PC-3 (cell line): ENCODE measurements at regions not wholly inside any gene's neighbourhood (a gene's known extent, or its start where the extent isn't known, plus 50 kb on each side); places are given as distances from the start of the nearest gene placed in this dataset.

Source experiments
- ATAC-seq: fragments of 200-7000 bp; cut with Tn5 transposase; 2 replicates; pipeline ENCODE4 v1.9.1; 2020; ENCODE audit warnings: mild to moderate bottlenecking, moderate library complexity
- BruUV-seq: library from RNA; stranded (reverse); fragments of 400-500 nt; replicated peaks from 2 replicates; lab custom pipeline; 2021; lab: Mats Ljungman, UMichigan
- CTCF ChIA-PET: fragments of 300-600 bp; sonication (Branson Sonifier 250); formaldehyde crosslinking; loops from one replicate; lab custom pipeline; 2022; ENCODE audit warnings: antibody characterized with exemption; lab: Charles Lee
- POLR2A ChIA-PET: fragments of 300-600 bp; sonication (Branson Sonifier 250); formaldehyde crosslinking; loops from one replicate; lab custom pipeline; 2022; ENCODE audit warnings: antibody characterized with exemption; ENCODE audit not compliant: unreplicated experiment; lab: Charles Lee
- DNase-seq: peaks from one replicate; pipeline ENCODE4 v3.0.0-alpha.2; 2015
- H2AFZ ChIP-seq: fragments of 300-600 bp; sonication (generic); 2 replicates; pipeline ENCODE4 v1.6.0; 2016; ENCODE audit warnings: antibody characterized with exemption, low read length
- H3F3A ChIP-seq: fragments of 300-600 bp; sonication (generic); one replicate; pipeline ENCODE4 v1.6.0; 2017; ENCODE audit warnings: antibody characterized with exemption, low read length, control low read depth, mild to moderate bottlenecking; ENCODE audit not compliant: unreplicated experiment
- H3K27ac ChIP-seq: fragments of 300-600 bp; sonication (generic); 2 replicates; pipeline ENCODE4 v1.5.1; 2016; ENCODE audit warnings: mild to moderate bottlenecking, low read length
- H3K27me3 ChIP-seq: fragments of 300-600 bp; sonication (generic); 2 replicates; pipeline ENCODE4 v1.6.1; 2016; ENCODE audit warnings: low read length, mixed read lengths
- H3K36me3 ChIP-seq: fragments of 300-600 bp; sonication (generic); 2 replicates; pipeline ENCODE4 v1.6.1; 2016; ENCODE audit warnings: low read depth, mixed run types, low read length, mixed read lengths
- H3K4me1 ChIP-seq: fragments of 300-600 bp; sonication (generic); 2 replicates; pipeline ENCODE4 v1.5.1; 2016; ENCODE audit warnings: low read length; ENCODE audit not compliant: insufficient read depth
- H3K4me2 ChIP-seq: fragments of 300-600 bp; sonication (generic); 2 replicates; pipeline ENCODE4 v1.6.0; 2016; ENCODE audit warnings: low read length
- H3K4me3 ChIP-seq: fragments of 300-600 bp; sonication (generic); 2 replicates; pipeline ENCODE4 v1.5.1; 2016; ENCODE audit warnings: mild to moderate bottlenecking, low read length, mixed read lengths
- H3K79me2 ChIP-seq: fragments of 300-600 bp; sonication (generic); 2 replicates; pipeline ENCODE4 v1.6.1; 2017; ENCODE audit warnings: low read length, mixed read lengths
- H3K9ac ChIP-seq: fragments of 300-600 bp; sonication (generic); 2 replicates; pipeline ENCODE4 v1.6.0; 2016; ENCODE audit warnings: mild to moderate bottlenecking, low read length
- H3K9me2 ChIP-seq: fragments of 300-600 bp; sonication (generic); replicated peaks from 2 replicates; pipeline ENCODE4 v1.6.1; 2016; ENCODE audit warnings: mixed run types, low read length, mixed read lengths
- H3K9me3 ChIP-seq: fragments of 300-600 bp; sonication (generic); 2 replicates; pipeline ENCODE4 v1.6.1; 2016; ENCODE audit warnings: low read length, mixed read lengths
- H4K20me1 ChIP-seq: fragments of 300-600 bp; sonication (generic); 2 replicates; pipeline ENCODE4 v1.6.1; 2016; ENCODE audit warnings: low read length, mixed read lengths
- EZH2 ChIP-seq: fragments of 300-600 bp; sonication (generic); IDR thresholded peaks from one replicate; pipeline ENCODE4 v1.6.1; 2017; ENCODE audit warnings: antibody characterized with exemption, mild to moderate bottlenecking, low read length; ENCODE audit not compliant: unreplicated experiment
- EZH2phosphoT487 ChIP-seq: fragments of 300-600 bp; sonication (generic); IDR thresholded peaks from 2 replicates; pipeline ENCODE4 v1.6.1; 2018; ENCODE audit warnings: mild to moderate bottlenecking, antibody characterized with exemption, low read length, borderline replicate concordance
- intact Hi-C: fragments of 100-400 bp; cut with micrococcal nuclease; formaldehyde crosslinking; loops from 2 replicates; pipeline ENCODE4 v1.9.0; 2023
- TF ChIP-seq, protein P1 (sequence below): fragments of 300-600 bp; sonication (generic); conservative IDR thresholded peaks from 2 replicates; pipeline ENCODE4 v1.5.1; 2017; ENCODE audit warnings: antibody characterized with exemption, low read depth, mild to moderate bottlenecking, low read length

DNA sequence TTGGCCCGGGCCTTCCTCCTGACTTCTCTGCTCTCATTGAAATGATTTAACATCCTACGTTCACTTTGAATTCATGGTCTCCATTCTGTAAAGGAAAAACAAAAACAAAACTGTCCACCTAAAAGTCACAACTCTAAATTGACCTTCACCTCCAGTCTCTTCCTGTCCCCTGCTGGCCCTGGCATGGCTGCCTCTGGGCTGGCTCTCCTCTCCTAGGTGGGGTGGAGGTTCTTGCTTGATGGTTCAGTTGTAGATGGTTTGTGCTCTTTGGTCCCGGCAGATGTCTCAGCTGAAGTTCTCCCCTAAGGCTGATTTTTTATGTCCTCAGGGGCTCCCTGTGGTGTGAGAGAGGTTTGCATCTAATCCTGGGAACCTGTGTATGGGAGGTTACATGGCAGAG is 121.1 kb downstream of the ACKR3 start:
- H3K9me3 ChIP-seq = no peaks in the 10 kb centered on the region
- no peaks in the 10 kb centered on the region for H3K9me2 ChIP-seq
- H2AFZ ChIP-seq = no peak overlapping the region
- no peaks in the 10 kb centered on the region for H3K27me3 ChIP-seq
- ATAC-seq = no peak
- CTCF ChIA-PET = no interaction called here
- no peak overlapping the region for H3K9ac ChIP-seq
- intact Hi-C loops = no loop called here
- H3K4me1 ChIP-seq = no peaks in the 10 kb centered on the region
- POLR2A ChIA-PET = no interaction called here
- H3F3A ChIP-seq = no peaks in the 10 kb centered on the region
- DNase-seq = no peak
- H3K27ac ChIP-seq = no peak overlapping the region
- H3K36me3 ChIP-seq = no peaks in the 10 kb centered on the region
- no TSS peak for BruUV-seq
- no peak for TF ChIP-seq EZH2
- no peak overlapping the region for H3K4me3 ChIP-seq
- H3K4me2 ChIP-seq = no peak overlapping the region
- H3K79me2 ChIP-seq = no peaks in the 10 kb centered on the region
- no peaks in the 10 kb centered on the region for H4K20me1 ChIP-seq

DNA sequence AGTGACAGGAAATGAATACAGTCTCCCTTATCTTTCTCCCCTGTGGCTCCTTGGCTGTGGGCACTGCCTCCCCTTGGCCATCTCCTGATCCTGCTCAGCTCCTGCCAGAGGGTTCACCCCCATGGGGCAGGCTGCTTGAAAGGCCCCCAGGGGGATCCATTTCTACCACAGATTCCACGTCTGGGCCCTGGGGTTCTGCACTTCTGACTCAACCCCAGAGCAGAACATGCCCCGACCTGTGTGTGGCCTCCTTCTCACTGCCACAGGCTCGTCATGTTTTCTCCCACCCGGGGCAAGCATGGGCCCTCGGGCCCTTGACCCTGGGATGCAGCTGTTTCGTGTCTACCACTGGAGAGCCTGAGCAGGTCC is 122.2 kb downstream of the ACKR3 start:
- H3K9me3 ChIP-seq = no peaks in the 10 kb centered on the region
- no peak overlapping the region for H3K4me3 ChIP-seq
- TF ChIP-seq EZH2phosphoT487 = no peak
- TF ChIP-seq, protein P1, sequence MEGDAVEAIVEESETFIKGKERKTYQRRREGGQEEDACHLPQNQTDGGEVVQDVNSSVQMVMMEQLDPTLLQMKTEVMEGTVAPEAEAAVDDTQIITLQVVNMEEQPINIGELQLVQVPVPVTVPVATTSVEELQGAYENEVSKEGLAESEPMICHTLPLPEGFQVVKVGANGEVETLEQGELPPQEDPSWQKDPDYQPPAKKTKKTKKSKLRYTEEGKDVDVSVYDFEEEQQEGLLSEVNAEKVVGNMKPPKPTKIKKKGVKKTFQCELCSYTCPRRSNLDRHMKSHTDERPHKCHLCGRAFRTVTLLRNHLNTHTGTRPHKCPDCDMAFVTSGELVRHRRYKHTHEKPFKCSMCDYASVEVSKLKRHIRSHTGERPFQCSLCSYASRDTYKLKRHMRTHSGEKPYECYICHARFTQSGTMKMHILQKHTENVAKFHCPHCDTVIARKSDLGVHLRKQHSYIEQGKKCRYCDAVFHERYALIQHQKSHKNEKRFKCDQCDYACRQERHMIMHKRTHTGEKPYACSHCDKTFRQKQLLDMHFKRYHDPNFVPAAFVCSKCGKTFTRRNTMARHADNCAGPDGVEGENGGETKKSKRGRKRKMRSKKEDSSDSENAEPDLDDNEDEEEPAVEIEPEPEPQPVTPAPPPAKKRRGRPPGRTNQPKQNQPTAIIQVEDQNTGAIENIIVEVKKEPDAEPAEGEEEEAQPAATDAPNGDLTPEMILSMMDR = no peak
- TF ChIP-seq EZH2 = no peak
- H3K79me2 ChIP-seq = no peaks in the 10 kb centered on the region
- intact Hi-C loops = no loop called here
- no peak overlapping the region for H3K9ac ChIP-seq
- no peaks in the 10 kb centered on the region for H4K20me1 ChIP-seq
- no peaks in the 10 kb centered on the region for H3K9me2 ChIP-seq
- H2AFZ ChIP-seq = no peak overlapping the region
- CTCF ChIA-PET = no interaction called here
- H3F3A ChIP-seq = no peaks in the 10 kb centered on the region
- H3K27me3 ChIP-seq = no peaks in the 10 kb centered on the region
- DNase-seq (no peak), ATAC-seq (no peak)
- POLR2A ChIA-PET = no interaction called here
- BruUV-seq = no TSS peak
- H3K27ac ChIP-seq = no peak overlapping the region
- H3K4me1 ChIP-seq = no peaks in the 10 kb centered on the region
- no peaks in the 10 kb centered on the region for H3K36me3 ChIP-seq
- no peak overlapping the region for H3K4me2 ChIP-seq

DNA sequence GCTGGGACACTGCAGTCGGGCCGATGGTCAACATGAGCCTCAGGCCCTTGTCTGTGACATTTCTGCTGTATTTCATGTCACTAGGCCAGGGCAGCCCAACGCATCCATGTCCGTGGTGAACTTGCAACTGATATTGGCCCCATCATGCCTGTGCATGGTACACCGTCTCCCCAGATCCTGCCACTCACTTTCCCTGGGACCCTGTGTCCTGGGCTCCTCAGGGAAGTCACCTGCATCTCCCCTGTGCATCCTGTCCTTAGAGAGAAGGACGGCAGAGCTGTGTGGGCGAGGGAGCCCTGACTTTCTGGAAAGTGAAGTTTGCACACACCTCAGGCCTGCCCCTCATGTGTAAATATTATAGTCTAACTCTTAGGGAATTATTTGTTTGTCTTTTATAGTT is 123.3 kb downstream of the ACKR3 start:
- intact Hi-C loops = no loop called here
- H3K36me3 ChIP-seq = no peaks in the 10 kb centered on the region
- H3K9me2 ChIP-seq = no peaks in the 10 kb centered on the region
- H3K9me3 ChIP-seq = no peaks in the 10 kb centered on the region
- ChIA-PET CTCF (no interaction called here), POLR2A (no interaction called here)
- H3K4me2 ChIP-seq = no peak overlapping the region
- DNase-seq = no peak
- no peak for ATAC-seq
- H3K9ac ChIP-seq = no peak overlapping the region
- no peaks in the 10 kb centered on the region for H3K79me2 ChIP-seq
- H3K4me1 ChIP-seq = no peaks in the 10 kb centered on the region
- H3K27me3 ChIP-seq = no peaks in the 10 kb centered on the region
- no peak overlapping the region for H3K27ac ChIP-seq
- no TSS peak for BruUV-seq
- TF ChIP-seq EZH2phosphoT487 (no peak), EZH2 (no peak)
- TF ChIP-seq, protein P1 = no peak
- no peak overlapping the region for H3K4me3 ChIP-seq
- no peaks in the 10 kb centered on the region for H4K20me1 ChIP-seq
- H3F3A ChIP-seq = no peaks in the 10 kb centered on the region
- no peak overlapping the region for H2AFZ ChIP-seq
